H1 (cell line): ENCODE measurements at regions not wholly inside any gene's neighbourhood (a gene's known extent, or its start where the extent isn't known, plus 50 kb on each side); places are given as distances from the start of the nearest gene placed in this dataset.

Experiments used
- RNF2 ChIP-seq: fragments of 200-900, 300-1000 bp; sonication (generic); IDR thresholded peaks from 2 replicates; pipeline ENCODE4 v1.7.1; 2016; ENCODE audit warnings: borderline replicate concordance, low read depth, mild to moderate bottlenecking, antibody characterized with exemption, low read length; ENCODE audit not compliant: poor library complexity, severe bottlenecking; ENCODE audit errors: missing control alignments
- TAF7 ChIP-seq: optimal IDR thresholded peaks from 2 replicates; pipeline ENCODE3; 2011; ENCODE audit warnings: low read depth, mild to moderate bottlenecking, inconsistent platforms, low read length, moderate library complexity, borderline replicate concordance

DNA sequence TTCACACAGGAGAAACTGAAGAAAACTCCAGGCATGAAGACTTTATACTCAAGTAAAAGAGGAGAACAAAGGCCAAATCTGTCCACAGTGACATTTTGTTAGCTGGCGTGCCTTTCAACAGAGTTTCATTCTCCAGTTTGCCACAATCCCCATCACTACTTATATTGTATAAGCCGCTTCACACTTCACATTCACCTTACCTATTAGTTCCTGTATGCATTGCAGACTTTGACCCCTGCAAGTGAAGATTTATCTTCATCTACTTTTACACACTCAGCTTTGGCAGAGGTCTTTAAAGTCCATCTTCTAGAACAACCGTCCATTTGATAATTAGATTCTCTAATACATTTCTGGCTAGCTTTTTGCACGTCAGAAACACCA lies 56.8 kb upstream of the TANK start:
- TF ChIP-seq RNF2: no peak
- no peak for TF ChIP-seq TAF7
